Middle frontal gyrus (tissue), 1 donor: ENCODE measurements at regions not wholly inside any gene's neighbourhood (a gene's known extent, or its start where the extent isn't known, plus 50 kb on each side); places are given as distances from the start of the nearest gene placed in this dataset.

Source experiments
- DNase-seq: peaks from one replicate; pipeline ENCODE4 v3.0.0-alpha.2; 2015; ENCODE audit warnings: low spot score; ENCODE audit errors: extremely low spot score

- DNase-seq = no peak
These were observed 285.5 kb downstream of the GASK1B start for GRCh38 chr4:157887316-157887715.

- DNase-seq = no peak
These were observed 286.2 kb downstream of the GASK1B start for GRCh38 chr4:157886645-157887044.

GRCh38 chr4:157885811-157886210 is 287.0 kb downstream of the GASK1B start:
- no peak for DNase-seq

- DNase-seq = no peak
These were observed 289.9 kb downstream of the GASK1B start for GRCh38 chr4:157882901-157883300.

GRCh38 chr4:157880761-157881160 is 292.1 kb downstream of the GASK1B start:
- DNase-seq = no peak

GRCh38 chr4:157854819-157855218 is 318.0 kb downstream of the GASK1B start:
- DNase-seq = no peak

- DNase-seq = no peak
These were observed 332.2 kb downstream of the GASK1B start for GRCh38 chr4:157840648-157841047.

GRCh38 chr4:157840034-157840433 is 332.8 kb downstream of the GASK1B start:
- DNase-seq = no peak

- DNase-seq = no peak
These were observed 334.5 kb downstream of the GASK1B start for GRCh38 chr4:157838366-157838765.

GRCh38 chr4:157837071-157837703 is 335.6 kb downstream of the GASK1B start:
- DNase-seq = no peak

- no peak for DNase-seq
These were observed 340.2 kb downstream of the GASK1B start for GRCh38 chr4:157832596-157832995.

- no peak for DNase-seq
These were observed 348.8 kb downstream of the GASK1B start for GRCh38 chr4:157824021-157824420.

- DNase-seq = no peak
These were observed 351.0 kb downstream of the GASK1B start for GRCh38 chr4:157821814-157822213.

GRCh38 chr4:157819693-157820464 is 352.9 kb downstream of the GASK1B start:
- no peak for DNase-seq

- no peak for DNase-seq
These were observed 353.7 kb downstream of the GASK1B start for GRCh38 chr4:157818946-157819692.

GRCh38 chr4:157810137-157810774 is 362.6 kb downstream of the GASK1B start:
- DNase-seq = no peak

- DNase-seq = no peak
These were observed 363.9 kb downstream of the GASK1B start for GRCh38 chr4:157808796-157809383.

- DNase-seq = no peak
These were observed 366.6 kb downstream of the GASK1B start for GRCh38 chr4:157806184-157806583.

GRCh38 chr4:157804986-157805385 is 367.8 kb downstream of the GASK1B start:
- DNase-seq = no peak

GRCh38 chr4:157803845-157804521 is 368.8 kb downstream of the GASK1B start:
- no peak for DNase-seq

- no peak for DNase-seq
These were observed 369.4 kb downstream of the GASK1B start for GRCh38 chr4:157803421-157803820.
